ENCODE measurements at regions not wholly inside any gene's neighbourhood (a gene's known extent, or its start where the extent isn't known, plus 50 kb on each side); places are given as distances from the start of the nearest gene placed in this dataset.

DNA sequence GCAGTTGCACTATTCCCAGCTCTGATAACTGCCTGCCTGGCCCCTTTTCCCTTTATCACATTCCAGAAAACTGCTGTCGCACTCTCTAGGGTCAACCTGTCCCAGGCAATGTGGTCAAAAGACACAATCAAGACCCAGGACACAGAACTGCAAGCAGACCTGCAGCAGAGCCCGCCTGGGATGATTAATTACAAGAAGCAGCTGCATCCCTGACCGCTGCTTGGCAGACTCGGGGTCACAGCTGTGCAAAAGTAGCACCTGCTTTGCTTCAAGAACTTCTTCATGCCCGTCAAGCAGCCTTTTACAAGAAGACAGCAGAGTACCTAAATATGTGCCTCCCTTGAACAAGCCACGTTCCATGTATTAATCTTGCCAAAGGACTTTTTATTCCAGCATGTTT, 120.0 kb upstream of the ST8SIA2 start:
- no peak for TF ChIP-seq SP1 (IDR thresholded peaks at IDR 0.05)
- TF ChIP-seq FOXM1 (IDR thresholded peaks at IDR 0.05; ENCODE audit: borderline replicate concordance) = no peak
- TF ChIP-seq ELF4 (IDR thresholded peaks at IDR 0.05) = no peak
- TF ChIP-seq SUZ12 (IDR thresholded peaks at IDR 0.05) = no peak
- TF ChIP-seq ZNF384 (IDR thresholded peaks at IDR 0.05) = no peak
- no peak for TF ChIP-seq NFRKB (IDR thresholded peaks at IDR 0.05)
- no peak for TF ChIP-seq TARDBP (IDR thresholded peaks at IDR 0.05)
- no peak for TF ChIP-seq BHLHE40 (IDR thresholded peaks at IDR 0.05; ENCODE audit: borderline replicate concordance)
- no peak for TF ChIP-seq FOXK2 (IDR thresholded peaks at IDR 0.05)
- TF ChIP-seq HDGF (IDR thresholded peaks at IDR 0.05; ENCODE audit: borderline replicate concordance) = no peak
- TF ChIP-seq FOXA1 (IDR thresholded peaks at IDR 0.05) = no peak
- TF ChIP-seq LEF1 (IDR thresholded peaks at IDR 0.05; ENCODE audit: borderline replicate concordance) = no peak

Measured in HEK293T (cell line).